Esophagus squamous epithelium (tissue), 5 donors: ENCODE measurements at regions not wholly inside any gene's neighbourhood (a gene's known extent, or its start where the extent isn't known, plus 50 kb on each side); places are given as distances from the start of the nearest gene placed in this dataset.

Source experiments
- DNase-seq: peaks from one replicate; lab custom pipeline; 2025; lab: John Stamatoyannopoulos, UW
- H3K27ac ChIP-seq, 4 donors: fragments of 200-600 bp; sonication (generic); one replicate each; pipeline ENCODE4 v1.5.1; 2016 to 2019; ENCODE audit warnings: mild to moderate bottlenecking in 1 of 4
- H3K27me3 ChIP-seq, 4 donors: fragments of 200-600 bp; sonication (generic); 1 replicate in 3 of 4; 2 replicates in 1 of 4; pipeline versions ENCODE4 v1.5.1 to v1.6.0; 2017 to 2021; ENCODE audit warnings: antibody characterized with exemption in 1 of 4
- H3K36me3 ChIP-seq, 3 donors: fragments of 200-600 bp; sonication (generic); one replicate each; pipeline ENCODE4 v1.5.1; 2016 to 2019
- H3K4me1 ChIP-seq, 3 donors: fragments of 200-600 bp; sonication (generic); one replicate each; pipeline ENCODE4 v1.5.1; 2017 to 2019
- H3K4me3 ChIP-seq, 4 donors: fragments of 200-600 bp; sonication (generic); 1 replicate in 3 of 4; 2 replicates in 1 of 4; pipeline ENCODE4 v1.5.1; 2016 to 2019; ENCODE audit warnings: mild to moderate bottlenecking in 2 of 4, moderate library complexity in 1 of 4
- H3K9me3 ChIP-seq, 3 donors: fragments of 200-600 bp; sonication (generic); one replicate each; pipeline ENCODE4 v1.5.1; 2016 to 2019
- POLR2A ChIP-seq, 4 donors: fragments of 450-650 bp; IDR thresholded peaks; one replicate each; pipeline ENCODE4 v1.6.1; 2017; ENCODE audit warnings: antibody characterized with exemption in 4 of 4, mild to moderate bottlenecking in 4 of 4, moderate library complexity in 3 of 4
- WGBS, 2 donors: methylation state at CpG; one replicate each; pipeline ENCODE4 v1.1.5; 2018; 5-methylcytosine and 5-hydroxymethylcytosine counted together
- intact Hi-C: fragments of 100-400 bp; cut with DNase I; formaldehyde crosslinking; loops from one replicate; pipeline ENCODE4 v1.15.0; 2022
- TF ChIP-seq, protein P1 (sequence below), 6 experiments: fragments of 450-650 bp in 4 of 6; fragments of 200-600 bp in 2 of 6; sonication (generic) in 2 of 6; IDR thresholded peaks; one replicate each; pipeline ENCODE4 v1.5.1; 2016 to 2019; ENCODE audit warnings: antibody characterized with exemption in 6 of 6, mild to moderate bottlenecking in 4 of 6, moderate library complexity in 4 of 6
- donor health status: DM: yes; HTN: yes; CAD: no.

DNA sequence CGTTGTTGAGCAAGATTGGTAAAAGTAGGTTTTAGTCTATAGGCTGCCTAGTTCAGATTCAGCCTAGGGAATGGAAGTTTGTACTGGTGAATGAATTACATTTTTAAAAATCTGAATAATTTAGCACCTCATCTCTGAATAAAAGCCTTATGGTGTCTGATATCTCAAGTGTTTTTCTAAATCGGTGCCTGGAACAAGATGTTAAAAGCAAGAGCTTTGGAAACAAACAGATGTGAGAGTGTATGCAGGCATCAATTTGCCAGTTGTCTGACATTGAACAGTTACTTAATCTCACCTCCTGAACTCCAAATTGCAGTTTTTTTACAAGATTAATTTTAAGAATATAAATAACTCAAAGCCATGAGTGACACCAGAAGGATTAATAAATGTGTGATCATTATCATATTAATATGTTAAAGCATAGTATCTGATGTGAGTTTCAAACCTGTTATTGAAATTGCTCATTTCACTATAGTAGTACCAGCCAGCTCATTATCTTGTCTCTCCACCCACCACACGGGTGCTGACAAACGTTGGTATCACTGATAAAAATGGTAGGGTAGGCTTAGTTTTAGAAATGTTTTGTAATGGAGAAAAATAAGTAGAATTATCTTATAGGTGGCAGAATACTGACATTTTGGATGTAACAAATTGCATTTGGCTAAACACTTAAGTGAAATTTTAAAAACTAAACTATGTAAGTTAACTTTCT lies 157.3 kb downstream of the FAM83B start:
- Histone ChIP-seq H3K36me3 (no peaks in the 10 kb centered on the region), H3K9me3 (no peaks in the 10 kb centered on the region), H3K27me3 (no peaks in the 10 kb centered on the region), H3K27ac (no peak overlapping the region), H3K4me3 (no peak overlapping the region), H3K4me1 (no peaks in the 10 kb centered on the region)
- TF ChIP-seq POLR2A (IDR thresholded peaks at IDR 0.05): no peak
- TF ChIP-seq, protein P1, sequence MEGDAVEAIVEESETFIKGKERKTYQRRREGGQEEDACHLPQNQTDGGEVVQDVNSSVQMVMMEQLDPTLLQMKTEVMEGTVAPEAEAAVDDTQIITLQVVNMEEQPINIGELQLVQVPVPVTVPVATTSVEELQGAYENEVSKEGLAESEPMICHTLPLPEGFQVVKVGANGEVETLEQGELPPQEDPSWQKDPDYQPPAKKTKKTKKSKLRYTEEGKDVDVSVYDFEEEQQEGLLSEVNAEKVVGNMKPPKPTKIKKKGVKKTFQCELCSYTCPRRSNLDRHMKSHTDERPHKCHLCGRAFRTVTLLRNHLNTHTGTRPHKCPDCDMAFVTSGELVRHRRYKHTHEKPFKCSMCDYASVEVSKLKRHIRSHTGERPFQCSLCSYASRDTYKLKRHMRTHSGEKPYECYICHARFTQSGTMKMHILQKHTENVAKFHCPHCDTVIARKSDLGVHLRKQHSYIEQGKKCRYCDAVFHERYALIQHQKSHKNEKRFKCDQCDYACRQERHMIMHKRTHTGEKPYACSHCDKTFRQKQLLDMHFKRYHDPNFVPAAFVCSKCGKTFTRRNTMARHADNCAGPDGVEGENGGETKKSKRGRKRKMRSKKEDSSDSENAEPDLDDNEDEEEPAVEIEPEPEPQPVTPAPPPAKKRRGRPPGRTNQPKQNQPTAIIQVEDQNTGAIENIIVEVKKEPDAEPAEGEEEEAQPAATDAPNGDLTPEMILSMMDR (IDR thresholded peaks at IDR 0.05): no peak
- intact Hi-C loops: no loop called here
- DNase-seq: no peak
- 68 to 77% methylated on average over 4 of the region's 4 CpGs for WGBS, 2 donors

DNA sequence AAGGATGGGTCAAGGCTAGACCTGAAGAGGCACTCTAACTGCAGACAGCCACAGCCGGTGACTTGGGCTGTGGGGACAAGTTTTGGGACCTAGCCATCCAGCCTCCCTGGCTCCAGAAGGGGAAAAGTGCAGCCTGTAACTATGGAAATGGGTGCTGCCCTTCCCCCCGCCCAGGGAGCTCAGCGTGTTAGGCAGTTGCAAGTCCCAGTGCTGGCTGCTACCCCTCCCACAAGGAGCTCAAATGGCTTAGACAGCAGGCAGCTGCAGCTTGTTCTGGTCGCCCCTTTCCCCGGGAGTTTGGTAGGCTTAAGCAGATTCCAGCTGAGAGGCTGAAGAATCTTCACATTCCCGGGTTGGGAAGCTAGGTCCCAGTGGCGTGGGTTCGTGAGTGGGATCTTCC lies 162.6 kb downstream of the FAM83B start:
- Histone ChIP-seq H3K36me3 (no peaks in the 10 kb centered on the region), H3K9me3 (no peaks in the 10 kb centered on the region), H3K27ac (no peak overlapping the region), H3K4me1 (no peaks in the 10 kb centered on the region), H3K4me3 (no peak overlapping the region), H3K27me3 (no peaks in the 10 kb centered on the region)
- TF ChIP-seq POLR2A (IDR thresholded peaks at IDR 0.05): no peak
- TF ChIP-seq, protein P1 (IDR thresholded peaks at IDR 0.05): no peak
- WGBS, 2 donors: 73% methylated on average over 6 of the region's 8 CpGs; no CpG with 5 or more reads in 1 of the 2 donors
- no peak for DNase-seq
- intact Hi-C loops: no loop called here

DNA sequence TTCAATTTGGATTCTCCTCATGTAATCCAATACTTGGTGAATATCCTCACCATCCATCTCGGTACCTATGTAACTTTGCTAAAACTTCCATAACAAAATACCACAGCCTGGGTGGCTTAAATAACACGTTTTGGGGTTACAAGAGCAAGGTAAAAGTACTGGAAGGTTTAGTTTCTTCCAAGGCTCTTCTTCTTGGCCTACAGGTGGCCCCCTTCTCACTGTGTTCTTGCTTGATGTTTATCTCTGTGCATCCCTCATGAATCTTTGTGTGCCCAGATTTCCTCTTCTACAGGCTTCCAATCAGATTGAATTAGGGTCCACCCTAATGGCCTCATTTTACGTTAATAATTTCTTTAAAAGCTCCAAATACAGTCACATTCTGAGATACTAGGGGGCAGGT lies 163.3 kb upstream of the HCRTR2 start:
- intact Hi-C loops: no loop called here
- no peak overlapping the region for H3K27ac ChIP-seq
- H3K36me3 ChIP-seq: no peaks in the 10 kb centered on the region
- WGBS, 2 donors: 64 to 70% methylated on average over 3 of the region's 3 CpGs
- H3K4me1 ChIP-seq: no peaks in the 10 kb centered on the region
- TF ChIP-seq, protein P1 (IDR thresholded peaks at IDR 0.05): no peak
- TF ChIP-seq POLR2A (IDR thresholded peaks at IDR 0.05): no peak
- DNase-seq: no peak
- no peak overlapping the region for H3K4me3 ChIP-seq
- no peaks in the 10 kb centered on the region for H3K9me3 ChIP-seq
- H3K27me3 ChIP-seq: no peaks in the 10 kb centered on the region

DNA sequence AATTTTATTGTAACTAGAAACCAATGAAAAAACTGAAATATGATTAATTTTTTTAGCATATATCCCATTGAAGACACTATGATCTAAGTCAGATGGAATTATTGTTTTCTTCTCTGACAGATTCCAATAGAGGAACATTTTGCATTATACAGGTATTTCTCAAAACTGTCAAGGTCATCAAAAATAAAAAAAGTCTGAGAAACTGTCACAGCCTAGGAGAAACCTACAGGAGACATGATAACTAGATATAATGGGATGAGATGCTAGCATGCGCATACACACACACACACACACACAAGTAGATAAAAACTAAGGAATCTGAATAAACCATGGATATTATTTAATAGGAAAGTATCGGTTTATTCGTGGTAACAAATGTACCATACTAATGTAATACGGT lies 161.9 kb upstream of the HCRTR2 start:
- 87 to 94% methylated on average over 4 of the region's 4 CpGs for WGBS, 2 donors
- no peaks in the 10 kb centered on the region for H3K9me3 ChIP-seq
- intact Hi-C loops: no loop called here
- no peaks in the 10 kb centered on the region for H3K36me3 ChIP-seq
- no peak overlapping the region for H3K27ac ChIP-seq
- no peak for DNase-seq
- no peak for TF ChIP-seq POLR2A (IDR thresholded peaks at IDR 0.05)
- TF ChIP-seq, protein P1 (IDR thresholded peaks at IDR 0.05): no peak
- no peak overlapping the region for H3K4me3 ChIP-seq
- no peaks in the 10 kb centered on the region for H3K4me1 ChIP-seq
- H3K27me3 ChIP-seq: no peaks in the 10 kb centered on the region

DNA sequence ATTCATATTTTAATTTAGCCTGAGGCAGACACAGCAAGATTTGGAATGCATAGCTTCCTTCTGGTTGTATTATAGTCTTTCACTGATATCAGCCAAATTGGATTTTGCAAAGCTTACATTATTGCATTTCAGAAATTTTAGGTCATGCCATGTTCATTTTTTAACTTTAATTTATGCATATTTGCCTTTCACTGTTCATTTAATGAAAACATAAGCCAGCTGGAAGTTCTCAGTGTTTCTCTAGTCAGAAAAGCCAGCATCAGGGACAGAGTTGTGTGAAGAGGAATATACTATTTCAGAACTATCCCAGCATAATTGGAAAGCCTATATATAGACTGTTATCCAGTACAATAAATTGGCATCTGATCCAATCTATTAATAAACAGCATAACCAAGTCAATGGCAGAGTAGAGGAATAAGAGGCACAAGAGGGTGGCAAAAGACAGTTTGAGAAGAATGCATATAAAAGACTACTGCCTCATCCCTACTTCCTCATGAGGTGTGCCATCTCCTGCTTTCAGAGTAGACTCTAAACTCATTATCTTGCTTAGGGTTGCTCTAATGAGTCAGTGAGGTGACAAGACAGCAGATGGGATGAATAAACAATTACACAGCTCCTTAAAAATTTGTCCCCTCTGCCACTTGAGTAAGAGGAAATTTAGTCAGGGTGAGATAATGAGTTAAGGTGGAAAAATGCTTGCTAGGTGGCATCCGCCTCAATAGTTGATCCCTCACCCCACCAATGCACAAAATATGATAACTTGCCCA lies 159.8 kb upstream of the HCRTR2 start:
- no peak for DNase-seq
- intact Hi-C loops: no loop called here
- Histone ChIP-seq H3K36me3 (no peaks in the 10 kb centered on the region), H3K9me3 (no peaks in the 10 kb centered on the region), H3K4me3 (no peak overlapping the region), H3K27me3 (no peaks in the 10 kb centered on the region), H3K27ac (no peak overlapping the region), H3K4me1 (no peaks in the 10 kb centered on the region)
- TF ChIP-seq, protein P1 (IDR thresholded peaks at IDR 0.05): no peak
- no peak for TF ChIP-seq POLR2A (IDR thresholded peaks at IDR 0.05)
- 82 to 85% methylated on average over 1 of the region's 1 CpG for WGBS, 2 donors
